BE2C (cell line): ENCODE measurements at regions not wholly inside any gene's neighbourhood (a gene's known extent, or its start where the extent isn't known, plus 50 kb on each side); places are given as distances from the start of the nearest gene placed in this dataset.

Experiments used
- DNase-seq: peaks from one replicate; pipeline ENCODE4 v3.0.0-alpha.2; 2020
- H3K27me3 ChIP-seq: fragments of 250-450 bp; sonication (Bioruptor Pico); 2 replicates; pipeline ENCODE4 v1.5.1; 2020; ENCODE audit warnings: mild to moderate bottlenecking
- H3K36me3 ChIP-seq: fragments of 250-450 bp; sonication (Bioruptor Pico); 2 replicates; pipeline ENCODE4 v1.5.1; 2020; ENCODE audit warnings: mild to moderate bottlenecking
- H3K4me1 ChIP-seq: fragments of 250-450 bp; sonication (Bioruptor Pico); 2 replicates; pipeline ENCODE4 v1.5.1; 2020
- H3K4me3 ChIP-seq: 2 replicates; pipeline ENCODE4 v1.5.1; 2011; ENCODE audit warnings: low read depth, low read length
- H3K9me3 ChIP-seq: fragments of 250-450 bp; sonication (Bioruptor Pico); 2 replicates; pipeline ENCODE4 v1.5.1; 2020
- TF ChIP-seq, protein P1 (sequence below): IDR thresholded peaks from 2 replicates; pipeline ENCODE4 v1.5.1; 2012; ENCODE audit warnings: mild to moderate bottlenecking, low read depth, low read length

DNA sequence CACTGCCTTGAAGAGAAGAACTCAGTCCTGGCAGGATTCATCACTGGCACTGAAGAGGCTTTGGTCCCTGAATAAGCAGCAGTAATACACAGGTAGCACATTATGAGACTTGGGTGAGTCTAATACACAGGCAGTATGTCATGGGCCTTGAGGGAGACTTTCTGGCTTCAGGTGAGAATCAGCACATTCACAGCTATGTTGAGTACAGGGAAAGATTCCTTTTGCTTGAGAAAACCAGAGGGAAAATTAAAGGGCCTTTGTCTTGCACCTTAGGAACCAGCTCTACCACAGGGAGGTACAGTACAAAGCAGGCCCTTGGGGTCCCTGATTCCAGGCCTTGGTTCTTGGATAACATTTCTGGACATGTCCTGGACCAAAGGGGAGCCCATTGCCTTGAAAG, 484.6 kb downstream of the RFC3 start:
- TF ChIP-seq, protein P1, sequence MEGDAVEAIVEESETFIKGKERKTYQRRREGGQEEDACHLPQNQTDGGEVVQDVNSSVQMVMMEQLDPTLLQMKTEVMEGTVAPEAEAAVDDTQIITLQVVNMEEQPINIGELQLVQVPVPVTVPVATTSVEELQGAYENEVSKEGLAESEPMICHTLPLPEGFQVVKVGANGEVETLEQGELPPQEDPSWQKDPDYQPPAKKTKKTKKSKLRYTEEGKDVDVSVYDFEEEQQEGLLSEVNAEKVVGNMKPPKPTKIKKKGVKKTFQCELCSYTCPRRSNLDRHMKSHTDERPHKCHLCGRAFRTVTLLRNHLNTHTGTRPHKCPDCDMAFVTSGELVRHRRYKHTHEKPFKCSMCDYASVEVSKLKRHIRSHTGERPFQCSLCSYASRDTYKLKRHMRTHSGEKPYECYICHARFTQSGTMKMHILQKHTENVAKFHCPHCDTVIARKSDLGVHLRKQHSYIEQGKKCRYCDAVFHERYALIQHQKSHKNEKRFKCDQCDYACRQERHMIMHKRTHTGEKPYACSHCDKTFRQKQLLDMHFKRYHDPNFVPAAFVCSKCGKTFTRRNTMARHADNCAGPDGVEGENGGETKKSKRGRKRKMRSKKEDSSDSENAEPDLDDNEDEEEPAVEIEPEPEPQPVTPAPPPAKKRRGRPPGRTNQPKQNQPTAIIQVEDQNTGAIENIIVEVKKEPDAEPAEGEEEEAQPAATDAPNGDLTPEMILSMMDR, result no peak
- H3K9me3 ChIP-seq, result no peaks in the 10 kb centered on the region

DNA sequence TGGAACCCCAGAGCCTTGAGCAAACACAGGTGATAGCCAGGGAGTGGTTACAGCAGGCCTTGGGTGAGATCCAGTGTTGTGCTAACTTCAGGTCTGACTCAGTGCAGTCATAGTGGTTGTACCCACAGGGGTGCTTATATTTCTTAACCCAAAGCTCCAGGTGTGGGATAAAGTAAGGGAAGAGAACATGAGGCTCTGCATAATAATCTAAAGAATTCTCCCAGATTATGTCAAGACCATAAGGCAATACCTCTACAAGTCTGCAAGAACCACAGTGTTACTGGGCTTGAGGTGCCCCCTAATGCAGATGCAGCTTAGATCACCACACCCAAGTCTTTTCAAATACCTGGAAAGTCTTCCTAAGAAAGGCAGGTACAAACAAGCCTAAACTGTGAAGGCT, 485.4 kb downstream of the RFC3 start:
- TF ChIP-seq, protein P1, result no peak
- Histone ChIP-seq H3K9me3 (no peaks in the 10 kb centered on the region), H3K27me3 (no peaks in the 10 kb centered on the region), H3K4me3 (no peak overlapping the region), H3K36me3 (no peaks in the 10 kb centered on the region), H3K4me1 (no peaks in the 10 kb centered on the region)
- no peak for DNase-seq

More for the DNA sequence above, 484.6 kb downstream of the RFC3 start:
- Histone ChIP-seq H3K36me3 (no peaks in the 10 kb centered on the region), H3K4me1 (no peaks in the 10 kb centered on the region), H3K27me3 (no peaks in the 10 kb centered on the region), H3K4me3 (no peak overlapping the region)
- no peak for DNase-seq

DNA sequence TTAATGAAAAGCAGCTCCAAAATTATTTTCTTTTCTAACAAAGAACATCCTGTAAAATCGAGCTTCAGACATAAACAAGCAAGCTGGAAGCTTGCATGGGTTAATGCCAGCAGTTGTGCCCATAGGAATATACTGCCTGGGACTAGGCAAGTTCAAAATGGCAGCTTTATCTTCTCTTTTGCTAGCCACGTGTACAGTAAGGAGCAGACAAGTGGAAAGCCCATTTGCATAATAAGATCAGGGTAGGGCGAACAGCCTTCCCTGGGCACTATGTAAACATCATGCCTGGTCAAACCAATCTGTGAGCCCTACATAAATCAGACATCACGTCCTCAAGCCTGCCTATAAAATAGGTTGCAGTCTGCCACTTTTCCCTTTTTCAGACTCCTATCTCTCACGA, 489.7 kb downstream of the RFC3 start:
- Histone ChIP-seq H3K27me3 (no peaks in the 10 kb centered on the region), H3K9me3 (no peaks in the 10 kb centered on the region), H3K4me1 (peaks cover 11% of the 10 kb centered on the region; the same call in 1 of the 2 replicates), H3K4me3 (no peak overlapping the region), H3K36me3 (no peaks in the 10 kb centered on the region)
- DNase-seq, result no peak
- TF ChIP-seq, protein P1, result no peak

DNA sequence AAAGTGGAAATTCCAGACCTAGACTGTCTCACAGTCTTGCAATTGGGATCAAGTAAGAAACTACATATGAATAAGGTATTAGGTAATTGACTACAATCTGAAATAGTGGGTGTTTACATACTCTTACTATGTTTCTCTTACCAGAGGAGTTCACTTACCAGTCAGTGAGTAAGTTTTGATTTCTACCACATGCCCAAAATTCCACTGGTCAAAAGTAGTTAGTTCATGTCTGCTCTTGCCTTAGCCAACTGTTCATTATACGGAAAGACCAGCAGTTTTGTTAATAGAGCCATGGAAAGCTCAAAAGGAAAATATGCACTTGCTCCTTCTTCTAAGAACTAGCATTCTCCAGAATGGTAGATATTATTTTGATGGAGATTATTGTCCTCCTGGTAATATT, 490.8 kb downstream of the RFC3 start:
- TF ChIP-seq, protein P1, result no peak
- Histone ChIP-seq H3K4me1 (peaks cover 11% of the 10 kb centered on the region; the same call in 1 of the 2 replicates), H3K27me3 (no peaks in the 10 kb centered on the region), H3K9me3 (no peaks in the 10 kb centered on the region), H3K36me3 (no peaks in the 10 kb centered on the region), H3K4me3 (no peak overlapping the region)
- DNase-seq, result no peak

DNA sequence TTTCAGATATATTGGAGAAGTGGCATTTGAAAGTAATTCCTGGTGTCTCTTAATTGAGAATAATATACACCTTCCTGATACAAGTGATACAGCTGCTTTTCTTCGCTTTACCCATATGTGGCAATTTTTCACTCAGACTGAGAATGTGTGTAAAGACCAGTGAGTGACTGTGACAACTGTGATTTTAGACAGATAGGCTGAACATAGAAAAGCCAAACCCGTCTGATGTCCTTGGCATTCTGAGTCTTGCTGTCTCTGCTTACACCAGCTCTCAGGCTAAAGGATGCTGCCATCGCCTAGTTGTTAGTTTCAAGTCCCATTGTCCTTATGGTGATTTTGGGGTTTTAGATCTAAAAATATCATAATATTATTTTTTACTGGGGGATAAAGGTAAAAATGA, 492.6 kb downstream of the RFC3 start:
- Histone ChIP-seq H3K4me1 (peaks cover 11% of the 10 kb centered on the region; the same call in 1 of the 2 replicates), H3K27me3 (no peaks in the 10 kb centered on the region), H3K4me3 (no peak overlapping the region), H3K36me3 (no peaks in the 10 kb centered on the region), H3K9me3 (no peaks in the 10 kb centered on the region; the same call in 1 of the 2 replicates)
- no peak for DNase-seq
- TF ChIP-seq, protein P1, result no peak

DNA sequence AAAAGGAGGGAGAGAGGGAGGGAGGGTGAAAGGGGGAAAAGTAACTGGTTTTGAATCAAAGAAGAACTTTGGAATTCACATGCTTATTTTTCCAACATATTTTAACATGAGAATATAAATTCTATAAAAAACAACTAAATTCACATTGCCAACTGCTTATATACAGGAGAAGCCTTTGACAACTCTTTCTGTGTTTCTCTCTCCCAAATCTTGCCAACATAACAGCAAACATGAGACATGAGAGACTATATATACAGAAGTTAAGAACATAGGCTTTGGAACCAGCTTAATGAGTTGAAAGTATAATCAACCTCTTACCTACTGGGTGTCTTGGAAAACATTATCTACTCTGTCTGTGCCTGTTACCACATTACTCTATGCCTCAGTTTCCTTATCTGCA, 493.3 kb downstream of the RFC3 start:
- Histone ChIP-seq H3K9me3 (no peaks in the 10 kb centered on the region; the same call in 1 of the 2 replicates), H3K4me1 (peaks cover 11% of the 10 kb centered on the region; the same call in 1 of the 2 replicates), H3K4me3 (no peak overlapping the region), H3K36me3 (no peaks in the 10 kb centered on the region), H3K27me3 (no peaks in the 10 kb centered on the region)
- TF ChIP-seq, protein P1, result no peak
- DNase-seq, result no peak
